Endothelial cell of umbilical vein (primary cell): ENCODE measurements at regions not wholly inside any gene's neighbourhood (a gene's known extent, or its start where the extent isn't known, plus 50 kb on each side); places are given as distances from the start of the nearest gene placed in this dataset.

ENCODE experiments used
- BruUV-seq: library from RNA; stranded (reverse); fragments of 400-500 nt; replicated peaks from 2 replicates; lab custom pipeline; 2021; lab: Mats Ljungman, UMichigan
- CTCF ChIA-PET: fragments of 300-600, 350-600 bp; sonication (Branson Sonifier 250); formaldehyde crosslinking; loops from one replicate; lab custom pipeline; 2021; ENCODE audit warnings: antibody characterized with exemption, inconsistent platforms; lab: Charles Lee
- POLR2A ChIA-PET: fragments of 300-600, 350-600 bp; sonication (Branson Sonifier 250); formaldehyde crosslinking; loops from one replicate; lab custom pipeline; 2021; ENCODE audit warnings: antibody characterized with exemption, inconsistent platforms; lab: Charles Lee
- DNase-seq: peaks from one replicate; pipeline ENCODE4 v3.0.0-alpha.2; 2011; ENCODE audit warnings: low read depth, low spot score
- FAIRE-seq: peaks from 2 replicates; lab custom pipeline; 2011; peaks lifted over from hg19 to GRCh38; lab: Jason Lieb, UNC
- H2AFZ ChIP-seq: 2 replicates; pipeline ENCODE4 v1.6.0; 2012; ENCODE audit warnings: low read depth, low read length, control low read depth, inconsistent platforms
- H3K27ac ChIP-seq: 2 replicates; pipeline ENCODE4 v1.5.1; 2011; ENCODE audit warnings: low read depth, mild to moderate bottlenecking, control low read depth, low read length, moderate library complexity; ENCODE audit not compliant: insufficient read depth
- H3K27me3 ChIP-seq, 2 experiments: 2 replicates each; pipeline versions ENCODE4 v1.6.0 to v1.6.1; 2011; ENCODE audit warnings: low read length in 2 of 2, mixed read lengths in 1 of 2; ENCODE audit not compliant: control insufficient read depth in 2 of 2, insufficient read depth in 2 of 2
- H3K36me3 ChIP-seq, 2 experiments: 2 replicates in 1 of 2; 3 replicates in 1 of 2; pipeline ENCODE4 v1.5.1; 2011; ENCODE audit warnings: low read length in 2 of 2, mild to moderate bottlenecking in 1 of 2, moderate library complexity in 1 of 2; ENCODE audit not compliant: control insufficient read depth in 2 of 2, insufficient read depth in 2 of 2; ENCODE audit errors: extremely low read depth in 1 of 2
- H3K4me1 ChIP-seq: 3 replicates; pipeline ENCODE4 v1.5.1; 2011; ENCODE audit warnings: mild to moderate bottlenecking, low read length; ENCODE audit not compliant: control insufficient read depth, insufficient read depth; ENCODE audit errors: extremely low read depth
- H3K4me2 ChIP-seq: 2 replicates; pipeline ENCODE4 v1.6.1; 2011; ENCODE audit warnings: low read length, control low read depth, mixed read lengths; ENCODE audit not compliant: insufficient read depth
- H3K4me3 ChIP-seq, 3 experiments: fragments of 200-600 bp in 1 of 3; sonication (generic), shearing (Covaris generic) in 1 of 3; replicated peaks in 1 of 3; 2 replicates each; pipeline ENCODE4 v1.5.1; 2011 to 2016; ENCODE audit warnings: control low read depth in 3 of 3, low read length in 3 of 3, mild to moderate bottlenecking in 2 of 3, inconsistent platforms in 1 of 3, low read depth in 1 of 3, moderate library complexity in 1 of 3; ENCODE audit not compliant: insufficient read depth in 1 of 3
- H3K79me2 ChIP-seq: 2 replicates; pipeline ENCODE4 v1.6.0; 2012; ENCODE audit warnings: low read length, inconsistent platforms; ENCODE audit not compliant: control insufficient read depth, insufficient read depth
- H3K9ac ChIP-seq: replicated peaks from 2 replicates; pipeline ENCODE3; 2011; ENCODE audit warnings: low read length, control low read depth; ENCODE audit not compliant: insufficient read depth; ENCODE audit errors: extremely low read depth
- H3K9me1 ChIP-seq: replicated peaks from 3 replicates; pipeline ENCODE4 v1.6.0; 2011; ENCODE audit warnings: mild to moderate bottlenecking, low read length; ENCODE audit not compliant: control insufficient read depth, insufficient read depth; ENCODE audit errors: extremely low read depth
- H3K9me3 ChIP-seq: replicated peaks from 2 replicates; pipeline ENCODE4 v1.5.1; 2012; ENCODE audit warnings: low read length, inconsistent platforms; ENCODE audit not compliant: control insufficient read depth, insufficient read depth
- H4K20me1 ChIP-seq: replicated peaks from 2 replicates; pipeline ENCODE3; 2011; ENCODE audit warnings: mild to moderate bottlenecking, low read length; ENCODE audit not compliant: control insufficient read depth, insufficient read depth; ENCODE audit errors: extremely low read depth
- CTCF ChIP-seq, 2 donors: IDR thresholded peaks; 1 replicate in 1 of 2; 2 replicates in 1 of 2; pipeline ENCODE4 v1.5.1; 2011; ENCODE audit warnings: low read length in 2 of 2, mild to moderate bottlenecking in 2 of 2, moderate library complexity in 2 of 2, control low read depth in 1 of 2, inconsistent platforms in 1 of 2, low read depth in 1 of 2; ENCODE audit not compliant: insufficient read depth in 1 of 2; ENCODE audit errors: extremely low read depth in 1 of 2
- EZH2 ChIP-seq: IDR thresholded peaks from 2 replicates; pipeline ENCODE4 v1.6.1; 2012; ENCODE audit warnings: borderline replicate concordance, low read depth, mild to moderate bottlenecking, moderate library complexity, low read length, inconsistent platforms; ENCODE audit not compliant: severe bottlenecking
- FOS ChIP-seq: IDR thresholded peaks from 2 replicates; pipeline ENCODE4 v1.6.1; 2011; ENCODE audit warnings: mild to moderate bottlenecking, low read length, moderate library complexity, borderline replicate concordance; ENCODE audit not compliant: insufficient read depth
- JUN ChIP-seq: IDR thresholded peaks from 2 replicates; pipeline ENCODE4 v1.6.1; 2011; ENCODE audit warnings: borderline replicate concordance, low read depth; ENCODE audit not compliant: insufficient read length, insufficient read depth
- MAX ChIP-seq: IDR thresholded peaks from 2 replicates; pipeline ENCODE4 v1.6.1; 2011; ENCODE audit not compliant: insufficient read depth, insufficient read length
- MYC ChIP-seq: IDR thresholded peaks from one replicate; pipeline ENCODE4 v1.6.1; 2011; ENCODE audit warnings: mild to moderate bottlenecking, low read depth, low read length
- POLR2A ChIP-seq: IDR thresholded peaks from 2 replicates; pipeline ENCODE4 v1.6.1; 2012; ENCODE audit warnings: low read depth, mild to moderate bottlenecking, control low read depth, low read length
- POLR2AphosphoS5 ChIP-seq: IDR thresholded peaks from 2 replicates; pipeline ENCODE4 v1.6.1; 2012; ENCODE audit warnings: low read depth, mild to moderate bottlenecking, control low read depth, low read length, moderate library complexity; ENCODE audit not compliant: insufficient read depth
- dilution Hi-C: fragments of 300-500 bp; cut with MboI; formaldehyde crosslinking; loops from one replicate; pipeline ENCODE4 v1.15.0; 2019; ENCODE audit warnings: low sequenced_read_pairs; ENCODE audit not compliant: extremely low pct_ligation_motif_present
- intact Hi-C: fragments of 100-400 bp; cut with micrococcal nuclease; formaldehyde crosslinking; loops from one replicate; pipeline ENCODE4 v1.10.0; 2022

GRCh38 chr2:16722677-16723076, 57.0 kb upstream of the CYRIA start:
- intact Hi-C loops = loop anchor here (1.0 kb wide), 1 partner anchor 105 kb away; no protein-coding TSS in a partner anchor
- H3K27me3 ChIP-seq = peaks cover 2 to 7% of the 10 kb centered on the region in 2 experiments
- no peak overlapping the region for H3K27ac ChIP-seq
- FAIRE-seq (no peak), DNase-seq (no peak)
- H3K4me2 ChIP-seq = no peak overlapping the region
- H3K4me1 ChIP-seq = no peaks in the 10 kb centered on the region
- H3K9ac ChIP-seq = no peak overlapping the region
- dilution Hi-C loops = no loop called here
- no peaks in the 10 kb centered on the region for H3K36me3 ChIP-seq
- H3K79me2 ChIP-seq = no peaks in the 10 kb centered on the region
- no peak overlapping the region for H2AFZ ChIP-seq
- ChIA-PET POLR2A (no interaction called here), CTCF (interaction anchor here (0.9 to 1.0 kb wide), 2 partner anchors 31 to 105 kb away, joined by 3 to 4 read pairs; no protein-coding TSS in a partner anchor)
- no TSS peak for BruUV-seq
- TF ChIP-seq JUN (no peak), MAX (no peak), POLR2AphosphoS5 (no peak), CTCF (IDR thresholded peaks at IDR 0.05; ENCODE audit: extremely low read depth in 1 of 2, insufficient read depth in 1 of 2, low read depth in 1 of 2, low read length in 2 of 2) (peak in 1 of 2 donors; percentile 3), POLR2A (no peak), EZH2 (no peak), MYC (no peak), FOS (no peak)
- H3K4me3 ChIP-seq = no peak overlapping the region
- H3K9me3 ChIP-seq = no peaks in the 10 kb centered on the region
- no peaks in the 10 kb centered on the region for H4K20me1 ChIP-seq
- no peaks in the 10 kb centered on the region for H3K9me1 ChIP-seq
